GM12891 (cell line): ENCODE measurements at regions not wholly inside any gene's neighbourhood (a gene's known extent, or its start where the extent isn't known, plus 50 kb on each side); places are given as distances from the start of the nearest gene placed in this dataset.

ENCODE experiments used
- POLR2A ChIP-seq: IDR thresholded peaks from 2 replicates; pipeline ENCODE4 v1.6.1; 2011; ENCODE audit warnings: low read depth, low read length, control low read depth
- POLR2AphosphoS5 ChIP-seq: IDR thresholded peaks from 2 replicates; pipeline ENCODE4 v1.6.1; 2011; ENCODE audit warnings: low read depth, low read length, control low read depth
- SPI1 ChIP-seq: IDR thresholded peaks from 2 replicates; pipeline ENCODE4 v1.6.1; 2011; ENCODE audit warnings: low read depth, low read length, control low read depth
- TAF1 ChIP-seq: IDR thresholded peaks from 2 replicates; pipeline ENCODE4 v1.6.1; 2011; ENCODE audit warnings: low read depth, low read length, control low read depth

GRCh38 chr2:222054813-222055212, 244.0 kb downstream of the PAX3 start:
- TF ChIP-seq POLR2A: no peak
- TF ChIP-seq SPI1: no peak
- TF ChIP-seq POLR2AphosphoS5: no peak
- TF ChIP-seq TAF1: no peak
